HEK293T (cell line): ENCODE measurements at regions not wholly inside any gene's neighbourhood (a gene's known extent, or its start where the extent isn't known, plus 50 kb on each side); places are given as distances from the start of the nearest gene placed in this dataset.

Source experiments
- NFRKB ChIP-seq: fragments of 450-650 bp; IDR thresholded peaks from 2 replicates; pipeline ENCODE4 v1.6.1; 2016; ENCODE audit warnings: mild to moderate bottlenecking, moderate library complexity
- SP1 ChIP-seq: fragments of 450-650 bp; IDR thresholded peaks from 2 replicates; pipeline ENCODE4 v1.6.1; 2017

DNA sequence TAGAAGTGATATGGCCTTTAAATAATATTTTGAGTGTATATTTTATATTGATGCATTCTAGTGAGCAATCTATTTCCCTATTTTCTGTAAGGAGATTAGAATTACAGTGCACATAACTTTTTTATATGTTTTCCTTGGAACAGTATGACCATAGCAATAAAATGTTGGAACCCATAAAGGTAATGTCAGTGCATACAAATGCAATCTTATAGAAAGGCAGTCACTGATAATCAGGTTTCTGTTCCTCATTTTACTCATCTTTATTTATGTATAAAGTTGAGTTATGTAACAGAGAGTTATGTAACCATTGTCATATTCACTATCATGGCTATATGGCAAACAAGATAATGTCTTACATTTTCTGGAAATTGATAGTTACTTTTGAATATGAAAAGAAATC, 179.9 kb upstream of the NETO1 start:
- no peak for TF ChIP-seq NFRKB
- TF ChIP-seq SP1, result no peak
